MM.1S (cell line): ENCODE measurements at regions not wholly inside any gene's neighbourhood (a gene's known extent, or its start where the extent isn't known, plus 50 kb on each side); places are given as distances from the start of the nearest gene placed in this dataset.

Source experiments
- DNase-seq: peaks from one replicate; pipeline ENCODE4 v3.0.0-alpha.2; 2015
- H2AFZ ChIP-seq: fragments of 300-600 bp; sonication (generic); 2 replicates; pipeline ENCODE4 v1.6.0; 2016; ENCODE audit warnings: antibody characterized with exemption, low read length
- H3F3A ChIP-seq: fragments of 300-600 bp; sonication (generic); 2 replicates; pipeline ENCODE4 v1.6.1; 2016; ENCODE audit warnings: mild to moderate bottlenecking, antibody characterized with exemption, low read length, moderate library complexity, mixed read lengths; ENCODE audit not compliant: insufficient read depth
- H3K27ac ChIP-seq: fragments of 300-600 bp; sonication (generic); 2 replicates; pipeline ENCODE4 v1.5.1; 2016; ENCODE audit warnings: mild to moderate bottlenecking, low read length
- H3K27me3 ChIP-seq: fragments of 300-600 bp; sonication (generic); replicated peaks from 2 replicates; pipeline ENCODE4 v1.6.0; 2016; ENCODE audit warnings: low read length; ENCODE audit not compliant: insufficient read depth
- H3K36me3 ChIP-seq: fragments of 300-600 bp; sonication (generic); replicated peaks from 2 replicates; pipeline ENCODE4 v1.6.1; 2016; ENCODE audit warnings: mild to moderate bottlenecking, low read length, mixed read lengths; ENCODE audit not compliant: insufficient read depth
- H3K4me1 ChIP-seq: fragments of 300-600 bp; sonication (generic); 2 replicates; pipeline ENCODE4 v1.6.1; 2016; ENCODE audit warnings: low read length, mixed read lengths
- H3K4me2 ChIP-seq: fragments of 300-600 bp; sonication (generic); 2 replicates; pipeline ENCODE4 v1.6.0; 2016; ENCODE audit warnings: low read depth, low read length
- H3K4me3 ChIP-seq: fragments of 300-600 bp; sonication (generic); 2 replicates; pipeline ENCODE4 v1.5.1; 2016; ENCODE audit warnings: low read length, mixed read lengths
- H3K79me2 ChIP-seq: fragments of 300-600 bp; sonication (generic); 2 replicates; pipeline ENCODE4 v1.6.1; 2016; ENCODE audit warnings: mixed run types, low read length, mixed read lengths
- H3K9ac ChIP-seq: fragments of 300-600 bp; sonication (generic); 2 replicates; pipeline ENCODE4 v1.6.1; 2016; ENCODE audit warnings: low read length, mixed read lengths
- H3K9me2 ChIP-seq: fragments of 300-600 bp; sonication (generic); replicated peaks from 2 replicates; pipeline ENCODE4 v1.6.1; 2016; ENCODE audit warnings: mild to moderate bottlenecking, low read length, mixed read lengths; ENCODE audit not compliant: insufficient read depth
- H3K9me3 ChIP-seq: fragments of 300-600 bp; sonication (generic); replicated peaks from 2 replicates; pipeline ENCODE4 v1.6.1; 2016; ENCODE audit warnings: mild to moderate bottlenecking, low read length, mixed read lengths; ENCODE audit not compliant: insufficient read depth
- H4K20me1 ChIP-seq: fragments of 300-600 bp; sonication (generic); 2 replicates; pipeline ENCODE4 v1.6.1; 2016; ENCODE audit warnings: mild to moderate bottlenecking, low read length, moderate library complexity, mixed read lengths; ENCODE audit not compliant: insufficient read depth
- CTCF ChIP-seq: fragments of 300-600 bp; sonication (generic); IDR thresholded peaks from 2 replicates; pipeline ENCODE4 v1.5.1; 2016; ENCODE audit warnings: antibody characterized with exemption, low read length, mixed read lengths
- EZH2 ChIP-seq: fragments of 300-600 bp; sonication (generic); optimal IDR thresholded peaks from 2 replicates; pipeline ENCODE3; 2017; ENCODE audit warnings: low read depth, mild to moderate bottlenecking, antibody characterized with exemption, low read length, mixed read lengths
- EZH2phosphoT487 ChIP-seq: fragments of 300-600 bp; sonication (generic); IDR thresholded peaks from 2 replicates; pipeline ENCODE4 v1.6.1; 2018; ENCODE audit warnings: antibody characterized with exemption, low read length

GRCh38 chr1:38137164-38137563 is 90.6 kb upstream of the POU3F1 start:
- H3K4me3 ChIP-seq = no peak overlapping the region
- H4K20me1 ChIP-seq = no peaks in the 10 kb centered on the region
- H3K4me1 ChIP-seq = no peaks in the 10 kb centered on the region
- H2AFZ ChIP-seq = no peak overlapping the region
- H3K79me2 ChIP-seq = no peaks in the 10 kb centered on the region
- H3K9me2 ChIP-seq = no peaks in the 10 kb centered on the region
- H3K27ac ChIP-seq = no peak overlapping the region
- H3K9ac ChIP-seq = no peak overlapping the region
- DNase-seq = no peak
- H3F3A ChIP-seq = no peaks in the 10 kb centered on the region
- no peaks in the 10 kb centered on the region for H3K36me3 ChIP-seq
- H3K27me3 ChIP-seq = peaks cover 54% of the 10 kb centered on the region
- H3K4me2 ChIP-seq = no peak overlapping the region
- no peak for TF ChIP-seq EZH2phosphoT487
- H3K9me3 ChIP-seq = no peaks in the 10 kb centered on the region

- Histone ChIP-seq H2AFZ (no peak overlapping the region), H3K9me2 (no peaks in the 10 kb centered on the region), H3K27ac (no peak overlapping the region), H3K27me3 (peaks cover 54% of the 10 kb centered on the region), H3K9ac (no peak overlapping the region), H3F3A (no peaks in the 10 kb centered on the region), H3K4me1 (no peaks in the 10 kb centered on the region), H3K4me2 (no peak overlapping the region), H3K79me2 (no peaks in the 10 kb centered on the region), H4K20me1 (no peaks in the 10 kb centered on the region), H3K4me3 (no peak overlapping the region), H3K36me3 (no peaks in the 10 kb centered on the region), H3K9me3 (no peaks in the 10 kb centered on the region)
- no peak for DNase-seq
- TF ChIP-seq CTCF = no peak
- no peak for TF ChIP-seq EZH2phosphoT487
- no peak for TF ChIP-seq EZH2
Measured at GRCh38 chr1:38135625-38136414, 89.2 kb upstream of the POU3F1 start.

- no peak overlapping the region for H2AFZ ChIP-seq
- peaks cover 47% of the 10 kb centered on the region for H3K27me3 ChIP-seq
- H3K9me3 ChIP-seq = no peaks in the 10 kb centered on the region
- H3K4me1 ChIP-seq = no peaks in the 10 kb centered on the region
- H3K36me3 ChIP-seq = no peaks in the 10 kb centered on the region
- no peak overlapping the region for H3K9ac ChIP-seq
- H3K4me3 ChIP-seq = no peak overlapping the region
- H3K9me2 ChIP-seq = no peaks in the 10 kb centered on the region
- no peaks in the 10 kb centered on the region for H3K79me2 ChIP-seq
- H3F3A ChIP-seq = no peaks in the 10 kb centered on the region
- no peak for DNase-seq
- H4K20me1 ChIP-seq = no peaks in the 10 kb centered on the region
- H3K4me2 ChIP-seq = no peak overlapping the region
- TF ChIP-seq EZH2phosphoT487 = no peak
- no peak for TF ChIP-seq EZH2
- TF ChIP-seq CTCF = no peak
- H3K27ac ChIP-seq = no peak overlapping the region
Measured at GRCh38 chr1:38134294-38134755, 87.7 kb upstream of the POU3F1 start.

- no peaks in the 10 kb centered on the region for H4K20me1 ChIP-seq
- H3K4me1 ChIP-seq = no peaks in the 10 kb centered on the region
- H3K9me3 ChIP-seq = no peaks in the 10 kb centered on the region
- H3K9ac ChIP-seq = no peak overlapping the region
- no peaks in the 10 kb centered on the region for H3K9me2 ChIP-seq
- H3K27ac ChIP-seq = no peak overlapping the region
- no peaks in the 10 kb centered on the region for H3K79me2 ChIP-seq
- DNase-seq = no peak
- H3K36me3 ChIP-seq = no peaks in the 10 kb centered on the region
- no peaks in the 10 kb centered on the region for H3F3A ChIP-seq
- H3K4me2 ChIP-seq = no peak overlapping the region
- TF ChIP-seq EZH2phosphoT487 (no peak), CTCF (no peak), EZH2 (no peak)
- H2AFZ ChIP-seq = no peak overlapping the region
- peaks cover 44% of the 10 kb centered on the region for H3K27me3 ChIP-seq
- H3K4me3 ChIP-seq = no peak overlapping the region
Measured at GRCh38 chr1:38133756-38134155, 87.2 kb upstream of the POU3F1 start.
